HG03354 (cell line): ENCODE measurements at regions not wholly inside any gene's neighbourhood (a gene's known extent, or its start where the extent isn't known, plus 50 kb on each side); places are given as distances from the start of the nearest gene placed in this dataset.
A peak's percentile ranks its signal among the peaks of the same experiment; 100 is the strongest.

ENCODE experiments used
- ATAC-seq: cut with Tn5 transposase; IDR thresholded peaks from one replicate; pipeline ENCODE4 v1.9.1; 2021; ENCODE audit warnings: mild to moderate bottlenecking; ENCODE audit not compliant: unreplicated experiment, poor library complexity, severe bottlenecking

GRCh38 chr6:106805771-106806170, 168.8 kb downstream of the CD24 start:
- no peak for ATAC-seq

GRCh38 chr6:106804346-106805335, 169.9 kb downstream of the CD24 start:
- ATAC-seq, result no peak

- no peak for ATAC-seq
These were observed 171.3 kb downstream of the CD24 start for GRCh38 chr6:106803188-106803587.

- no peak for ATAC-seq
These were observed 172.4 kb downstream of the CD24 start for GRCh38 chr6:106802139-106802538.

- no peak for ATAC-seq
These were observed 171.9 kb downstream of the QRSL1 start for GRCh38 chr6:106801256-106801655.

GRCh38 chr6:106800379-106800778, 171.0 kb downstream of the QRSL1 start:
- no peak for ATAC-seq

GRCh38 chr6:106799031-106799894, 169.9 kb downstream of the QRSL1 start:
- ATAC-seq, result peak; percentile 95

- no peak for ATAC-seq
These were observed 167.8 kb downstream of the QRSL1 start for GRCh38 chr6:106797186-106797585.

- no peak for ATAC-seq
These were observed 167.4 kb downstream of the QRSL1 start for GRCh38 chr6:106796781-106797180.

GRCh38 chr6:106794129-106794528, 164.8 kb downstream of the QRSL1 start:
- no peak for ATAC-seq

GRCh38 chr6:106792536-106793236, 163.3 kb downstream of the QRSL1 start:
- ATAC-seq, result no peak

- ATAC-seq, result no peak
These were observed 161.6 kb downstream of the QRSL1 start for GRCh38 chr6:106790935-106791334.

- ATAC-seq, result no peak
These were observed 160.9 kb downstream of the QRSL1 start for GRCh38 chr6:106790149-106790770.

- ATAC-seq, result no peak
These were observed 160.2 kb downstream of the QRSL1 start for GRCh38 chr6:106789428-106790148.

GRCh38 chr6:106788761-106789160, 159.4 kb downstream of the QRSL1 start:
- ATAC-seq, result no peak

- no peak for ATAC-seq
These were observed 158.2 kb downstream of the QRSL1 start for GRCh38 chr6:106787327-106788196.

GRCh38 chr6:106785298-106785697, 155.9 kb downstream of the QRSL1 start:
- ATAC-seq, result no peak
